Fibroblast of lung (primary cell): ENCODE measurements at regions not wholly inside any gene's neighbourhood (a gene's known extent, or its start where the extent isn't known, plus 50 kb on each side); places are given as distances from the start of the nearest gene placed in this dataset.

Source experiments
- DNase-seq, 2 donors: peaks; one replicate each; pipeline versions ENCODE4 v3.0.0 to v3.0.0-alpha.2; 2010; ENCODE audit warnings: low read depth in 2 of 2
- H2AFZ ChIP-seq: 2 replicates; pipeline ENCODE4 v1.5.1; 2012; ENCODE audit warnings: low read length, control low read depth, inconsistent platforms
- H3K27ac ChIP-seq: 2 replicates; pipeline ENCODE4 v1.5.1; 2011; ENCODE audit warnings: low read length, control low read depth; ENCODE audit not compliant: insufficient read depth
- H3K27me3 ChIP-seq: 2 replicates; pipeline ENCODE4 v1.5.1; 2011; ENCODE audit warnings: mild to moderate bottlenecking, low read length; ENCODE audit not compliant: control insufficient read depth, insufficient read depth
- H3K36me3 ChIP-seq: 2 replicates; pipeline ENCODE4 v1.5.1; 2011; ENCODE audit warnings: low read length; ENCODE audit not compliant: control insufficient read depth, insufficient read depth
- H3K4me1 ChIP-seq: 2 replicates; pipeline ENCODE4 v1.5.1; 2011; ENCODE audit warnings: low read length; ENCODE audit not compliant: control insufficient read depth, insufficient read depth; ENCODE audit errors: extremely low read depth
- H3K4me2 ChIP-seq: 2 replicates; pipeline ENCODE4 v1.5.1; 2011; ENCODE audit warnings: low read length, control low read depth; ENCODE audit not compliant: insufficient read depth; ENCODE audit errors: extremely low read depth
- H3K4me3 ChIP-seq, 4 experiments: fragments of 200-600 bp in 1 of 4; sonication (generic) in 1 of 4; replicated peaks in 1 of 4; 2 replicates each; pipeline ENCODE4 v1.5.1; 2011 to 2016; ENCODE audit warnings: low read length in 4 of 4, low read depth in 3 of 4, mild to moderate bottlenecking in 3 of 4, control low read depth in 2 of 4, inconsistent platforms in 1 of 4, mixed read lengths in 1 of 4; ENCODE audit not compliant: insufficient read depth in 1 of 4; ENCODE audit errors: control extremely low read depth in 1 of 4
- H3K79me2 ChIP-seq: 2 replicates; pipeline ENCODE4 v1.5.1; 2012; ENCODE audit warnings: mild to moderate bottlenecking, low read length, inconsistent platforms; ENCODE audit not compliant: control insufficient read depth, insufficient read depth
- H3K9ac ChIP-seq: 2 replicates; pipeline ENCODE4 v1.5.1; 2011; ENCODE audit warnings: mild to moderate bottlenecking, low read length, control low read depth; ENCODE audit not compliant: insufficient read depth
- H3K9me3 ChIP-seq: 2 replicates; pipeline ENCODE4 v1.5.1; 2012; ENCODE audit warnings: low read depth, low read length; ENCODE audit not compliant: control insufficient read depth, insufficient read depth
- H4K20me1 ChIP-seq: 2 replicates; pipeline ENCODE4 v1.5.1; 2011; ENCODE audit warnings: low read length; ENCODE audit not compliant: control insufficient read depth, insufficient read depth; ENCODE audit errors: extremely low read depth
- CTCF ChIP-seq, 2 donors: IDR thresholded peaks in 1 of 2; conservative IDR thresholded peaks in 1 of 2; 1 replicate in 1 of 2; 2 replicates in 1 of 2; pipeline ENCODE4 v1.5.1; 2011 to 2012; ENCODE audit warnings: low read length in 2 of 2, control low read depth in 1 of 2, inconsistent platforms in 1 of 2, low read depth in 1 of 2, mild to moderate bottlenecking in 1 of 2
- EZH2 ChIP-seq: IDR thresholded peaks from 2 replicates; pipeline ENCODE4 v1.5.1; 2012; ENCODE audit warnings: low read length, control low read depth, mild to moderate bottlenecking; ENCODE audit errors: missing control alignments

GRCh38 chr16:62638964-62639870, 603.0 kb upstream of the CDH8 start:
- no peak overlapping the region for H2AFZ ChIP-seq
- no peaks in the 10 kb centered on the region for H3K9me3 ChIP-seq
- H3K27me3 ChIP-seq = no peaks in the 10 kb centered on the region
- DNase-seq = no peak
- TF ChIP-seq CTCF (conservative IDR thresholded peaks at IDR 0.05 in 1 of 2, IDR thresholded peaks at IDR 0.05 in 1 of 2; ENCODE audit: low read depth in 1 of 2, low read length in 2 of 2) (no peak), EZH2 (no peak)
- H3K4me1 ChIP-seq = no peaks in the 10 kb centered on the region
- no peaks in the 10 kb centered on the region for H3K79me2 ChIP-seq
- no peak overlapping the region for H3K4me3 ChIP-seq
- no peak overlapping the region for H3K27ac ChIP-seq
- no peaks in the 10 kb centered on the region for H4K20me1 ChIP-seq
- no peaks in the 10 kb centered on the region for H3K36me3 ChIP-seq
- H3K9ac ChIP-seq = no peak overlapping the region
- no peak overlapping the region for H3K4me2 ChIP-seq

GRCh38 chr16:62638324-62638911, 602.2 kb upstream of the CDH8 start:
- no peak overlapping the region for H3K4me2 ChIP-seq
- no peak for DNase-seq
- H2AFZ ChIP-seq = no peak overlapping the region
- no peaks in the 10 kb centered on the region for H3K36me3 ChIP-seq
- no peaks in the 10 kb centered on the region for H3K79me2 ChIP-seq
- no peak overlapping the region for H3K9ac ChIP-seq
- no peaks in the 10 kb centered on the region for H3K27me3 ChIP-seq
- TF ChIP-seq CTCF (conservative IDR thresholded peaks at IDR 0.05 in 1 of 2, IDR thresholded peaks at IDR 0.05 in 1 of 2; ENCODE audit: low read depth in 1 of 2, low read length in 2 of 2) = no peak
- no peak for TF ChIP-seq EZH2
- H3K9me3 ChIP-seq = no peaks in the 10 kb centered on the region
- no peaks in the 10 kb centered on the region for H3K4me1 ChIP-seq
- no peak overlapping the region for H3K27ac ChIP-seq
- H4K20me1 ChIP-seq = no peaks in the 10 kb centered on the region
- no peak overlapping the region for H3K4me3 ChIP-seq

- H2AFZ ChIP-seq = no peak overlapping the region
- H3K36me3 ChIP-seq = no peaks in the 10 kb centered on the region
- no peak overlapping the region for H3K4me2 ChIP-seq
- no peaks in the 10 kb centered on the region for H3K9me3 ChIP-seq
- TF ChIP-seq EZH2 (no peak), CTCF (conservative IDR thresholded peaks at IDR 0.05 in 1 of 2, IDR thresholded peaks at IDR 0.05 in 1 of 2; ENCODE audit: low read depth in 1 of 2, low read length in 2 of 2) (no peak)
- no peak overlapping the region for H3K27ac ChIP-seq
- H3K4me3 ChIP-seq = no peak overlapping the region
- no peaks in the 10 kb centered on the region for H3K4me1 ChIP-seq
- H4K20me1 ChIP-seq = no peaks in the 10 kb centered on the region
- no peak for DNase-seq
- H3K9ac ChIP-seq = no peak overlapping the region
- H3K27me3 ChIP-seq = no peaks in the 10 kb centered on the region
- no peaks in the 10 kb centered on the region for H3K79me2 ChIP-seq
These were observed 589.1 kb upstream of the CDH8 start for GRCh38 chr16:62625326-62625725.
